Osteoblast (primary cell): ENCODE measurements at regions not wholly inside any gene's neighbourhood (a gene's known extent, or its start where the extent isn't known, plus 50 kb on each side); places are given as distances from the start of the nearest gene placed in this dataset.

Experiments
- DNase-seq: peaks from one replicate; pipeline ENCODE4 v3.0.0; 2011; ENCODE audit warnings: low spot score, mixed read lengths; ENCODE audit not compliant: insufficient read length; ENCODE audit errors: missing footprints
- H2AFZ ChIP-seq: 2 replicates; pipeline ENCODE4 v1.6.0; 2011; ENCODE audit warnings: mild to moderate bottlenecking, low read length
- H3K27ac ChIP-seq: 2 replicates; pipeline ENCODE4 v1.5.1; 2011; ENCODE audit warnings: mild to moderate bottlenecking, low read depth, low read length, moderate library complexity
- H3K27me3 ChIP-seq: 2 replicates; pipeline ENCODE4 v1.6.0; 2012; ENCODE audit warnings: mild to moderate bottlenecking, control low read depth, inconsistent platforms, low read length, moderate library complexity; ENCODE audit not compliant: insufficient read depth
- H3K36me3 ChIP-seq: 2 replicates; pipeline ENCODE4 v1.5.1; 2011; ENCODE audit warnings: mild to moderate bottlenecking, low read length, control low read depth, moderate library complexity; ENCODE audit not compliant: insufficient read depth
- H3K4me1 ChIP-seq: 2 replicates; pipeline ENCODE4 v1.5.1; 2011; ENCODE audit warnings: mild to moderate bottlenecking, low read length, control low read depth, moderate library complexity; ENCODE audit not compliant: insufficient read depth
- H3K4me2 ChIP-seq: 2 replicates; pipeline ENCODE4 v1.6.0; 2011; ENCODE audit warnings: mild to moderate bottlenecking, low read length; ENCODE audit not compliant: insufficient read depth
- H3K4me3 ChIP-seq: fragments of 200-600 bp; sonication (generic); 3 replicates; pipeline ENCODE4 v1.5.1; 2012; ENCODE audit warnings: mild to moderate bottlenecking, low read length, inconsistent platforms; ENCODE audit not compliant: insufficient read depth
- H3K79me2 ChIP-seq: 2 replicates; pipeline ENCODE4 v1.6.0; 2012; ENCODE audit warnings: mild to moderate bottlenecking, low read length, control low read depth, inconsistent platforms; ENCODE audit not compliant: insufficient read depth
- H3K9me3 ChIP-seq: 2 replicates; pipeline ENCODE4 v1.5.1; 2011; ENCODE audit warnings: low read depth, low read length, control low read depth
- H4K20me1 ChIP-seq: 2 replicates; pipeline ENCODE4 v1.6.0; 2012; ENCODE audit warnings: mild to moderate bottlenecking, low read length, control low read depth; ENCODE audit not compliant: insufficient read depth
- CTCF ChIP-seq: IDR thresholded peaks from 2 replicates; pipeline ENCODE4 v1.5.1; 2011; ENCODE audit warnings: mild to moderate bottlenecking, low read depth, low read length, moderate library complexity; ENCODE audit errors: extremely low read depth

GRCh38 chr9:3138231-3139229 lies 294.6 kb upstream of the PUM3 start:
- no peaks in the 10 kb centered on the region for H3K79me2 ChIP-seq
- no peaks in the 10 kb centered on the region for H3K27me3 ChIP-seq
- no peaks in the 10 kb centered on the region for H3K36me3 ChIP-seq
- DNase-seq: no peak
- no peak overlapping the region for H3K27ac ChIP-seq
- H3K4me3 ChIP-seq: no peak overlapping the region
- H3K4me1 ChIP-seq: peaks cover 6% of the 10 kb centered on the region
- peak overlapping the region; percentile 29 for H2AFZ ChIP-seq
- H3K4me2 ChIP-seq: no peak overlapping the region
- no peaks in the 10 kb centered on the region for H4K20me1 ChIP-seq
- no peak for TF ChIP-seq CTCF
- H3K9me3 ChIP-seq: no peaks in the 10 kb centered on the region

DNA sequence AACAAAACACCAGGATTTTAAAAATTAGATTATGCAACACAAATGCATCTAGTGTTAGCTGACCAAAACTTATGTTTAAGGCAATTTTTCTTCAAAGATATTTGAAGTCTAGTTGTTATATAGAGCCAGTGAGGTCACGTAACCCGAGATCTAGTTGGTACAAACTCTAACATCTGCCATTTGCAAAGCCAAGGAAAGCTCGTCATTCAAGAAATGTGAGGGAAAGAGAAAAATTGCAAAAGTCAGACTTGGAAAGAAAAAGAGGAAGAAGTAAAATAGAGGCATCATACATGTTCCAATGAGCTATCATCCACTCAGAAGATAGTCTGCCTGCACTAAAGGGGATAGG lies 293.4 kb upstream of the PUM3 start:
- Histone ChIP-seq H3K36me3 (no peaks in the 10 kb centered on the region), H3K27me3 (no peaks in the 10 kb centered on the region), H4K20me1 (no peaks in the 10 kb centered on the region), H2AFZ (no peak overlapping the region), H3K79me2 (no peaks in the 10 kb centered on the region), H3K27ac (no peak overlapping the region), H3K9me3 (no peaks in the 10 kb centered on the region), H3K4me1 (peaks cover 6% of the 10 kb centered on the region), H3K4me3 (no peak overlapping the region), H3K4me2 (no peak overlapping the region)
- TF ChIP-seq CTCF: no peak
- DNase-seq: peak; percentile 31

DNA sequence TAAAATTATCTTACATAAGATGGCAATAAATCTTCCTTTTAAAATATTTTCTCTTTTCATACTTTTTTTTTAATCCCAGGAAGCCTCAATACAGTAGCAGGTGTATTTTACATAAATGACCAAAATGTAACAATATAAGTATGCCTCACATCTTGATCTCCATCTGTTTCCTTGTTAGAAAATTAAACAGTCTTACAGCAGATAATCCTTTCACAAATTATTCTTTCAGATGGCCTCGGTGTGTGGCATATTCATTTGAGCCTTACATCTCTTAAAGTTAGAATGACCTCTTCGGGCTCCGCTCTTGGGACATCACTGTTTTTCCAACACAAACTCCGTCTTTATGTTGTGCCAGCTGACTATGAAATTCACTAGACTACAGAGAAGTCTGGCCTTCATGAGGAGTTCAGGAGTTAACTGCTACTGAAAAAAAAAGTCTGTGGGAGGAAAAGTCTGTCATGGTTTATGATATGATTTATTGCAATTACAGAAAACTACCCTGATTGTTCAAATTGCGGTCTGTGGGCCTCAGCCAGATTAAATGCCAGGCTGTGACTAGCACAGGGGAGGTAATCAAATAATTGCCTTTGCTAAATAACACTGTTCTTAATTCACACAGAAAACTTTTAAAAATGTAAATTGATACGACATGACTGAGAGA lies 292.9 kb upstream of the PUM3 start:
- no peaks in the 10 kb centered on the region for H3K79me2 ChIP-seq
- DNase-seq: no peak
- no peaks in the 10 kb centered on the region for H3K36me3 ChIP-seq

More for the DNA sequence above, 292.9 kb upstream of the PUM3 start:
- no peak for TF ChIP-seq CTCF
- Histone ChIP-seq H3K27me3 (no peaks in the 10 kb centered on the region), H3K27ac (no peak overlapping the region), H3K4me3 (no peak overlapping the region), H2AFZ (no peak overlapping the region), H3K9me3 (no peaks in the 10 kb centered on the region), H4K20me1 (no peaks in the 10 kb centered on the region), H3K4me2 (peak overlapping the region; percentile 22), H3K4me1 (peaks cover 6% of the 10 kb centered on the region)
